WTC11 (cell line): ENCODE measurements at regions not wholly inside any gene's neighbourhood (a gene's known extent, or its start where the extent isn't known, plus 50 kb on each side); places are given as distances from the start of the nearest gene placed in this dataset.

Experiments used
- CTCF ChIP-seq: fragments of 200-600 bp; IDR thresholded peaks from 2 replicates; pipeline ENCODE4 v1.8.0; 2022; ENCODE audit warnings: antibody characterized with exemption
- FOXJ3 ChIP-seq: sonication (generic); formaldehyde crosslinking; IDR thresholded peaks from 2 replicates; pipeline ENCODE4 v1.9.0; 2021; ENCODE audit warnings: missing genetic modification reagents, mild to moderate bottlenecking, borderline replicate concordance
- TF ChIP-seq, protein P1 (sequence below): sonication (generic); formaldehyde crosslinking; IDR thresholded peaks from 2 replicates; pipeline ENCODE4 v1.8.1; 2023; ENCODE audit warnings: mild to moderate bottlenecking, missing genetic modification reagents, moderate library complexity

- TF ChIP-seq CTCF (no peak), FOXJ3 (CRISPR knock-in tag) (no peak)
- TF ChIP-seq, protein P1, sequence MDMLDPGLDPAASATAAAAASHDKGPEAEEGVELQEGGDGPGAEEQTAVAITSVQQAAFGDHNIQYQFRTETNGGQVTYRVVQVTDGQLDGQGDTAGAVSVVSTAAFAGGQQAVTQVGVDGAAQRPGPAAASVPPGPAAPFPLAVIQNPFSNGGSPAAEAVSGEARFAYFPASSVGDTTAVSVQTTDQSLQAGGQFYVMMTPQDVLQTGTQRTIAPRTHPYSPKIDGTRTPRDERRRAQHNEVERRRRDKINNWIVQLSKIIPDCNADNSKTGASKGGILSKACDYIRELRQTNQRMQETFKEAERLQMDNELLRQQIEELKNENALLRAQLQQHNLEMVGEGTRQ: no peak
These were observed 171.4 kb downstream of the TGFB2 start for GRCh38 chr1:218516526-218516925.
